Stomach (tissue), 8 donors: ENCODE measurements at regions not wholly inside any gene's neighbourhood (a gene's known extent, or its start where the extent isn't known, plus 50 kb on each side); places are given as distances from the start of the nearest gene placed in this dataset.

Experiments
- DNase-seq, 2 donors: peaks; one replicate each; pipeline versions ENCODE4 v3.0.0 to v3.0.0-alpha.2; 2013 to 2019
- H3K27ac ChIP-seq, 5 donors: fragments of 200-600 bp in 4 of 5; sonication (generic) in 4 of 5; one replicate each; pipeline ENCODE4 v1.5.1; 2013 to 2019; ENCODE audit warnings: mild to moderate bottlenecking in 1 of 5, moderate library complexity in 1 of 5
- H3K27me3 ChIP-seq, 3 donors: fragments of 200-600 bp; sonication (generic); one replicate each; pipeline ENCODE4 v1.5.1; 2017 to 2019; ENCODE audit warnings: mixed run types in 1 of 3
- H3K36me3 ChIP-seq, 4 donors: fragments of 200-600 bp; sonication (generic); 1 replicate in 3 of 4; 2 replicates in 1 of 4; pipeline ENCODE4 v1.5.1; 2016 to 2019
- H3K4me1 ChIP-seq, 4 donors: fragments of 200-600 bp; sonication (generic); one replicate each; pipeline ENCODE4 v1.5.1; 2016 to 2019
- H3K4me3 ChIP-seq, 4 donors: fragments of 200-600 bp; sonication (generic) in 3 of 4; one replicate each; pipeline ENCODE4 v1.5.1; 2016 to 2019; ENCODE audit warnings: mild to moderate bottlenecking in 1 of 4
- H3K9me3 ChIP-seq, 4 donors: fragments of 200-600 bp; sonication (generic); one replicate each; pipeline ENCODE4 v1.5.1; 2016 to 2019
- CTCF ChIP-seq, 7 experiments: fragments of 450-650 bp in 4 of 7; fragments of 200-600 bp in 3 of 7; sonication (generic) in 3 of 7; IDR thresholded peaks; one replicate each; pipeline ENCODE4 v1.5.1; 2016 to 2019; ENCODE audit warnings: antibody characterized with exemption in 7 of 7, control low read depth in 2 of 7, mild to moderate bottlenecking in 1 of 7
- EP300 ChIP-seq: sonication (generic); formaldehyde crosslinking; IDR thresholded peaks from one replicate; pipeline ENCODE4 v1.6.1; 2017; ENCODE audit warnings: antibody characterized with exemption
- POLR2A ChIP-seq, 4 donors: fragments of 450-650 bp; IDR thresholded peaks; one replicate each; pipeline ENCODE4 v1.6.1; 2016; ENCODE audit warnings: antibody characterized with exemption in 4 of 4, control low read depth in 2 of 4, mild to moderate bottlenecking in 1 of 4, moderate library complexity in 1 of 4
- POLR2AphosphoS5 ChIP-seq, 3 donors: sonication (generic); formaldehyde crosslinking; IDR thresholded peaks; one replicate each; pipeline ENCODE4 v1.6.1; 2016; ENCODE audit warnings: antibody characterized with exemption in 3 of 3
- WGBS, 5 donors: extraction: QIAGEN DNeasy Blood & Tissue Kit in 3 of 5; methylation state at CpG; one replicate each; pipeline versions ENCODE4 v1.1.5 to v1.1.7; 2013 to 2018; 5-methylcytosine and 5-hydroxymethylcytosine counted together
- intact Hi-C: fragments of 100-400 bp; cut with DNase I; formaldehyde crosslinking; loops from one replicate; pipeline ENCODE4 v1.15.1; 2023; ENCODE audit warnings: low total_unique reads
- donor health status: healthy with polysubstance abuse.
- donor health status: Bipolar disorder and iron deficiency.
- donor health status: healthy.

- Histone ChIP-seq H3K27me3 (no peaks in the 10 kb centered on the region), H3K27ac (no peak overlapping the region), H3K4me1 (no peaks in the 10 kb centered on the region), H3K36me3 (no peaks in the 10 kb centered on the region), H3K9me3 (peaks cover 0 to 6% (median 2%) of the 10 kb centered on the region in 4 donors), H3K4me3 (no peak overlapping the region)
- intact Hi-C loops = no loop called here
- DNase-seq = no peak
- 50 to 68% (median 62%) methylated on average over 3 of the region's 3 CpGs for WGBS, 5 donors
- no peak for TF ChIP-seq EP300
- no peak for TF ChIP-seq POLR2A (IDR thresholded peaks at IDR 0.05)
- no peak for TF ChIP-seq CTCF (IDR thresholded peaks at IDR 0.05)
- TF ChIP-seq POLR2AphosphoS5 (IDR thresholded peaks at IDR 0.05) = no peak
These were observed 1130.3 kb downstream of the PLA2G4A start for GRCh38 chr1:187959062-187959461.

GRCh38 chr1:187960125-187960638 lies 1131.4 kb downstream of the PLA2G4A start:
- intact Hi-C loops = no loop called here
- Histone ChIP-seq H3K36me3 (no peaks in the 10 kb centered on the region), H3K4me1 (no peaks in the 10 kb centered on the region), H3K4me3 (no peak overlapping the region), H3K27me3 (no peaks in the 10 kb centered on the region), H3K27ac (no peak overlapping the region), H3K9me3 (peaks cover 0 to 6% (median 2%) of the 10 kb centered on the region in 4 donors)
- TF ChIP-seq EP300 (no peak), CTCF (IDR thresholded peaks at IDR 0.05) (no peak), POLR2A (IDR thresholded peaks at IDR 0.05) (no peak), POLR2AphosphoS5 (IDR thresholded peaks at IDR 0.05) (no peak)
- WGBS, 5 donors = 64 to 73% (median 70%) methylated on average over 3 of the region's 3 CpGs
- no peak for DNase-seq

GRCh38 chr1:187961895-187962294 lies 1133.1 kb downstream of the PLA2G4A start:
- H3K4me3 ChIP-seq = no peak overlapping the region
- H3K4me1 ChIP-seq = no peaks in the 10 kb centered on the region
- no peaks in the 10 kb centered on the region for H3K36me3 ChIP-seq
- TF ChIP-seq EP300 (no peak), POLR2A (IDR thresholded peaks at IDR 0.05) (no peak), POLR2AphosphoS5 (IDR thresholded peaks at IDR 0.05) (no peak), CTCF (IDR thresholded peaks at IDR 0.05) (no peak)
- H3K27me3 ChIP-seq = no peaks in the 10 kb centered on the region
- no peak overlapping the region for H3K27ac ChIP-seq
- no peak for DNase-seq
- intact Hi-C loops = no loop called here
- H3K9me3 ChIP-seq = no peaks in the 10 kb centered on the region
- 55 to 72% (median 71%) methylated on average over 1 of the region's 1 CpG for WGBS, 5 donors

DNA sequence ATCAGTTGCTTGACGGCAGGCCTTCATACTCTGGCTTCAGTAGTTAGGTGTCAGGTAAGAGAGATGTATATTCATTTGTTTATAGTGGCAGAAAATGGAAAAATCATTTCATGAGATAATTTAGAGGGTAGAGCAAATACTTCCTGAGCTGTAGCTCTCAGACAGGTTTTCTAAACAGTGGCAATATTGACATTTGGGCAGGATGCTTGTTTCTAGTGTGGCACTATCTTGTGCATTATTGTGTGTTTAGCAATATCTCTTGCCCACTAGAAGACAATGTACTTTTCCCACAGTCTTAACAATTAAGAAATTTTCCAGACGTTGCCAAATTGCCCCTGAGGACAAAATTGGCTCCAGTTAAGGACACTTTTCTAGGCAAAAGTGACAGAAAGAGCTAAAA lies 1143.1 kb downstream of the PLA2G4A start:
- Histone ChIP-seq H3K27me3 (no peaks in the 10 kb centered on the region), H3K9me3 (no peaks in the 10 kb centered on the region), H3K4me3 (no peak overlapping the region), H3K36me3 (no peaks in the 10 kb centered on the region), H3K27ac (no peak overlapping the region), H3K4me1 (no peaks in the 10 kb centered on the region)
- DNase-seq = no peak
- WGBS, 5 donors = 47 to 59% (median 56%) methylated on average over 2 of the region's 2 CpGs
- intact Hi-C loops = no loop called here
- TF ChIP-seq POLR2AphosphoS5 (IDR thresholded peaks at IDR 0.05) (no peak), EP300 (no peak), CTCF (IDR thresholded peaks at IDR 0.05) (no peak), POLR2A (IDR thresholded peaks at IDR 0.05) (no peak)
